C4-2B (cell line): ENCODE measurements at regions not wholly inside any gene's neighbourhood (a gene's known extent, or its start where the extent isn't known, plus 50 kb on each side); places are given as distances from the start of the nearest gene placed in this dataset.

Experiments
- ZFX ChIP-seq: fragments of 450-650 bp; IDR thresholded peaks from 2 replicates; pipeline ENCODE4 v1.6.1; 2017
- TF ChIP-seq, protein P1 (sequence below): fragments of 450-650 bp; conservative IDR thresholded peaks from 2 replicates; pipeline ENCODE4 v1.5.1; 2017; ENCODE audit warnings: mild to moderate bottlenecking

DNA sequence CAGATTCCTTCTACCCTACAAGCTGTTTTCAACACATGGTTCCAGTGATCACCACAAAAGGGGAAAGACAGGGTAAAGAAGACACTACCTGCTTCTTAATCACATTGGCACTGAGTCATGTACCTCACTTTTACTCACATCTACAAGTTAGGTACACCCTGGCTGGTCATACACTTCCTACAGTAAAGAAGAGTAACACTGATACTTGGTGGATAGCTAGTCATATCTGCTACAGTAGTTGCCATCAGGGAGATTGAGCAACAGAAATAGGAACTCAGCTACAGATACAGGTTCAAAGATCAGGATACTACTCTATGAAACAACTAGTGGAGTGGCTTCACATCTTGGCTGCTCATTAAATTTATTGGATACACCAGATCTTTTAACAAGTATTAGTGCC lies 105.4 kb upstream of the DIAPH2 start:
- TF ChIP-seq, protein P1, sequence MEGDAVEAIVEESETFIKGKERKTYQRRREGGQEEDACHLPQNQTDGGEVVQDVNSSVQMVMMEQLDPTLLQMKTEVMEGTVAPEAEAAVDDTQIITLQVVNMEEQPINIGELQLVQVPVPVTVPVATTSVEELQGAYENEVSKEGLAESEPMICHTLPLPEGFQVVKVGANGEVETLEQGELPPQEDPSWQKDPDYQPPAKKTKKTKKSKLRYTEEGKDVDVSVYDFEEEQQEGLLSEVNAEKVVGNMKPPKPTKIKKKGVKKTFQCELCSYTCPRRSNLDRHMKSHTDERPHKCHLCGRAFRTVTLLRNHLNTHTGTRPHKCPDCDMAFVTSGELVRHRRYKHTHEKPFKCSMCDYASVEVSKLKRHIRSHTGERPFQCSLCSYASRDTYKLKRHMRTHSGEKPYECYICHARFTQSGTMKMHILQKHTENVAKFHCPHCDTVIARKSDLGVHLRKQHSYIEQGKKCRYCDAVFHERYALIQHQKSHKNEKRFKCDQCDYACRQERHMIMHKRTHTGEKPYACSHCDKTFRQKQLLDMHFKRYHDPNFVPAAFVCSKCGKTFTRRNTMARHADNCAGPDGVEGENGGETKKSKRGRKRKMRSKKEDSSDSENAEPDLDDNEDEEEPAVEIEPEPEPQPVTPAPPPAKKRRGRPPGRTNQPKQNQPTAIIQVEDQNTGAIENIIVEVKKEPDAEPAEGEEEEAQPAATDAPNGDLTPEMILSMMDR, result no peak
- TF ChIP-seq ZFX, result no peak
